ENCODE measurements at regions not wholly inside any gene's neighbourhood (a gene's known extent, or its start where the extent isn't known, plus 50 kb on each side); places are given as distances from the start of the nearest gene placed in this dataset.

- Histone ChIP-seq H3K4me1 (ENCODE audit: control insufficient read depth, extremely low read depth, insufficient read depth, low read length) (no peaks in the 10 kb centered on the region), H2AFZ (ENCODE audit: control insufficient read depth, low read length) (no peak overlapping the region), H3K4me3 (ENCODE audit: control insufficient read depth in 2 of 3, extremely low read depth in 1 of 3, insufficient read depth in 2 of 3, low read depth in 1 of 3, low read length in 3 of 3) (no peak overlapping the region), H3K9me3 (ENCODE audit: control insufficient read depth, low read depth, low read length) (no peaks in the 10 kb centered on the region), H3K79me2 (ENCODE audit: control insufficient read depth, insufficient read depth, low read length) (no peaks in the 10 kb centered on the region), H3K9me1 (ENCODE audit: control insufficient read depth, extremely low read depth, insufficient read depth, low read length) (no peaks in the 10 kb centered on the region), H3K4me2 (ENCODE audit: control insufficient read depth, extremely low read depth, insufficient read depth, low read depth, low read length) (no peak overlapping the region), H3K27me3 (ENCODE audit: control insufficient read depth, extremely low read depth, insufficient read depth, low read length) (no peaks in the 10 kb centered on the region), H3K27ac (ENCODE audit: control insufficient read depth, insufficient read depth, low read length) (no peak overlapping the region), H3K9ac (ENCODE audit: control insufficient read depth, extremely low read depth, insufficient read depth, low read length) (no peak overlapping the region), H4K20me1 (ENCODE audit: control insufficient read depth, extremely low read depth, insufficient read depth, low read length) (no peaks in the 10 kb centered on the region), H3K36me3 (ENCODE audit: control insufficient read depth in 2 of 2, extremely low read depth in 1 of 2, insufficient read depth in 2 of 2, low read length in 2 of 2) (no peaks in the 10 kb centered on the region)
- DNase-seq (ENCODE audit: low read depth, low spot score) (no peak), FAIRE-seq (no peak)
- TF ChIP-seq, protein P1, sequence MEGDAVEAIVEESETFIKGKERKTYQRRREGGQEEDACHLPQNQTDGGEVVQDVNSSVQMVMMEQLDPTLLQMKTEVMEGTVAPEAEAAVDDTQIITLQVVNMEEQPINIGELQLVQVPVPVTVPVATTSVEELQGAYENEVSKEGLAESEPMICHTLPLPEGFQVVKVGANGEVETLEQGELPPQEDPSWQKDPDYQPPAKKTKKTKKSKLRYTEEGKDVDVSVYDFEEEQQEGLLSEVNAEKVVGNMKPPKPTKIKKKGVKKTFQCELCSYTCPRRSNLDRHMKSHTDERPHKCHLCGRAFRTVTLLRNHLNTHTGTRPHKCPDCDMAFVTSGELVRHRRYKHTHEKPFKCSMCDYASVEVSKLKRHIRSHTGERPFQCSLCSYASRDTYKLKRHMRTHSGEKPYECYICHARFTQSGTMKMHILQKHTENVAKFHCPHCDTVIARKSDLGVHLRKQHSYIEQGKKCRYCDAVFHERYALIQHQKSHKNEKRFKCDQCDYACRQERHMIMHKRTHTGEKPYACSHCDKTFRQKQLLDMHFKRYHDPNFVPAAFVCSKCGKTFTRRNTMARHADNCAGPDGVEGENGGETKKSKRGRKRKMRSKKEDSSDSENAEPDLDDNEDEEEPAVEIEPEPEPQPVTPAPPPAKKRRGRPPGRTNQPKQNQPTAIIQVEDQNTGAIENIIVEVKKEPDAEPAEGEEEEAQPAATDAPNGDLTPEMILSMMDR (optimal IDR thresholded peaks at IDR 0.05 in 1 of 3, IDR thresholded peaks at IDR 0.05 in 1 of 3, conservative IDR thresholded peaks at IDR 0.05 in 1 of 3; ENCODE audit: extremely low read depth in 1 of 3, insufficient read depth in 2 of 3, low read length in 3 of 3): no peak
- no peak for TF ChIP-seq EZH2 (IDR thresholded peaks at IDR 0.05; ENCODE audit: low read length)
- dilution Hi-C loops (cut with MboI; ENCODE audit: extremely low pct_ligation_motif_present, low sequenced_read_pairs): no loop called here
These were observed 279.0 kb upstream of the ZFHX3 start for GRCh38 chr16:73326770-73327470.

DNA sequence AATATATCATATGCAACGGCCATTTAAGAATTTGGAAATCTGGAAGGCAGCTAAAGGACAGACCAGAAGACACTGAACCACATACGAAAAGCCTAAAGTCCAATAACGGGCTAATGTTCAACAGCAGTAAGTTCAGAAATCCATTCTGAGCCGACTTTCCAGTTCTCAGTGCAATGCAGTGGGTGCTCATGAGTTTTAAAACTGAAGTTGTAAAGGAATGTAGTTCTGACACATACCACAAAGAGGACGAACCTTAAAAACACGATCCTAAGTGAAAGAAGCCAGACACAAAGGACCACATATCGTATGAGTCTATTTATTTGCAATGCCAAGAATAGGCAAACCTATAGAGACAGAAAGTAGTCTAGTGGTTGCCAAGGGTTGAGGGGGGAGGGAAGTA lies 278.3 kb upstream of the ZFHX3 start:
- H3K4me3 ChIP-seq (ENCODE audit: control insufficient read depth in 2 of 3, extremely low read depth in 1 of 3, insufficient read depth in 2 of 3, low read depth in 1 of 3, low read length in 3 of 3): no peak overlapping the region
- dilution Hi-C loops (cut with MboI; ENCODE audit: extremely low pct_ligation_motif_present, low sequenced_read_pairs): no loop called here
- H2AFZ ChIP-seq (ENCODE audit: control insufficient read depth, low read length): no peak overlapping the region
- FAIRE-seq (no peak), DNase-seq (ENCODE audit: low read depth, low spot score) (no peak)
- H3K9me3 ChIP-seq (ENCODE audit: control insufficient read depth, low read depth, low read length): no peaks in the 10 kb centered on the region
- H3K27ac ChIP-seq (ENCODE audit: control insufficient read depth, insufficient read depth, low read length): no peak overlapping the region
- no peaks in the 10 kb centered on the region for H3K36me3 ChIP-seq (ENCODE audit: control insufficient read depth in 2 of 2, extremely low read depth in 1 of 2, insufficient read depth in 2 of 2, low read length in 2 of 2)
- TF ChIP-seq, protein P1 (optimal IDR thresholded peaks at IDR 0.05 in 1 of 3, IDR thresholded peaks at IDR 0.05 in 1 of 3, conservative IDR thresholded peaks at IDR 0.05 in 1 of 3; ENCODE audit: extremely low read depth in 1 of 3, insufficient read depth in 2 of 3, low read length in 3 of 3): no peak
- no peak for TF ChIP-seq EZH2 (IDR thresholded peaks at IDR 0.05; ENCODE audit: low read length)
- H3K27me3 ChIP-seq (ENCODE audit: control insufficient read depth, extremely low read depth, insufficient read depth, low read length): no peaks in the 10 kb centered on the region
- no peaks in the 10 kb centered on the region for H3K4me1 ChIP-seq (ENCODE audit: control insufficient read depth, extremely low read depth, insufficient read depth, low read length)
- H3K9ac ChIP-seq (ENCODE audit: control insufficient read depth, extremely low read depth, insufficient read depth, low read length): no peak overlapping the region
- no peaks in the 10 kb centered on the region for H4K20me1 ChIP-seq (ENCODE audit: control insufficient read depth, extremely low read depth, insufficient read depth, low read length)
- no peak overlapping the region for H3K4me2 ChIP-seq (ENCODE audit: control insufficient read depth, extremely low read depth, insufficient read depth, low read depth, low read length)
- no peaks in the 10 kb centered on the region for H3K79me2 ChIP-seq (ENCODE audit: control insufficient read depth, insufficient read depth, low read length)
- no peaks in the 10 kb centered on the region for H3K9me1 ChIP-seq (ENCODE audit: control insufficient read depth, extremely low read depth, insufficient read depth, low read length)

Measured in keratinocyte (primary cell).